ENCODE measurements at regions not wholly inside any gene's neighbourhood (a gene's known extent, or its start where the extent isn't known, plus 50 kb on each side); places are given as distances from the start of the nearest gene placed in this dataset.

DNA sequence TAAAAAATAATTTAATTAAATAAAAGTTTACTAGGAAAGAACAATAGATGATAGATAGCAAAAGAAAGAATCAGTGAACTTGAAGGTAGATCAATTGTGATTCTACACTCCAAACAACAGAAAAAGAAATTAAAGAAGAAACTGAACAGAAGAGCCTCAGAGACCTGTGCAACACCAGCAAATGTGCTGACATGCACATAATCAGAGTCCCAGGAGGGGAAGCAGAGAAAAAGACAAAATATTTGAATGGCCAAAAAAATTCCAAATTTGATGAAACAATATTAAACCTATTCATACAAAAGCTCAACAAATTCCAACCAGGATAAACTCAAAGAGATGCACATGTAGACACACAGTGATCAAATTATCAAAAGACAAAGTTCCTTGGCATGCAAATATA, 267.5 kb upstream of the OPRM1 start:
- Histone ChIP-seq H3K27ac (ENCODE audit: low read depth, low read length) (no peak overlapping the region), H2BK20ac (ENCODE audit: low read length) (no peak overlapping the region), H2AFZ (ENCODE audit: low read length) (no peak overlapping the region), H4K20me1 (replicated peaks in 1 of 2; ENCODE audit: control insufficient read depth in 1 of 2, insufficient read depth in 2 of 2, low read length in 2 of 2) (no peaks in the 10 kb centered on the region), H3K36me3 (ENCODE audit: control insufficient read depth in 2 of 4, insufficient read depth in 4 of 4, low read length in 3 of 4) (no peaks in the 10 kb centered on the region), H3K23ac (ENCODE audit: insufficient read length) (no peak overlapping the region), H3K4me2 (ENCODE audit: insufficient read depth in 1 of 2, low read depth in 2 of 2, low read length in 2 of 2) (no peak overlapping the region), H2BK12ac (ENCODE audit: low read depth, low read length) (no peak overlapping the region), H2BK120ac (replicated peaks; ENCODE audit: low read depth, low read length) (no peak overlapping the region), H3K4me1 (replicated peaks in 1 of 4; ENCODE audit: control insufficient read depth in 3 of 4, insufficient read depth in 4 of 4, low read length in 3 of 4) (peaks cover 0 to 4% (median 0%) of the 10 kb centered on the region in 4 experiments; a peak in 1 of 7 replicates), H2BK5ac (ENCODE audit: low read depth, low read length) (no peak overlapping the region), H3K56ac (replicated peaks; ENCODE audit: insufficient read length, low read depth, low read length) (no peak overlapping the region), H3K18ac (ENCODE audit: extremely low read depth, low read length) (no peak overlapping the region), H3K9me3 (ENCODE audit: insufficient read depth in 2 of 2, low read depth in 1 of 2, low read length in 1 of 2) (no peaks in the 10 kb centered on the region), H3K4me3 (ENCODE audit: extremely low read depth in 1 of 4, insufficient read depth in 2 of 4, low read depth in 3 of 4, low read length in 4 of 4) (no peak overlapping the region), H4K8ac (ENCODE audit: extremely low read depth, insufficient read depth, low read length) (no peak overlapping the region), H3K27me3 (replicated peaks in 1 of 4; ENCODE audit: control insufficient read depth in 3 of 4, extremely low read depth in 1 of 4, insufficient read depth in 3 of 4, low read length in 3 of 4) (no peaks in the 10 kb centered on the region), H4K91ac (replicated peaks; ENCODE audit: insufficient read length, low read length) (no peak overlapping the region), H3K79me2 (ENCODE audit: control insufficient read depth in 1 of 2, insufficient read depth in 2 of 2, low read length in 2 of 2) (no peaks in the 10 kb centered on the region), H3K79me1 (ENCODE audit: low read depth, low read length) (no peaks in the 10 kb centered on the region), H3K14ac (ENCODE audit: insufficient read length) (no peak overlapping the region), H2AK5ac (ENCODE audit: low read depth, low read length) (no peak overlapping the region), H2BK15ac (ENCODE audit: low read length) (no peak overlapping the region), H3K4ac (replicated peaks; ENCODE audit: insufficient read length, low read depth, low read length) (no peak overlapping the region), H4K5ac (ENCODE audit: insufficient read length, low read depth, low read length) (no peak overlapping the region), H3K23me2 (ENCODE audit: low read depth, low read length) (no peaks in the 10 kb centered on the region), H3K9ac (replicated peaks in 1 of 4; ENCODE audit: extremely low read depth in 1 of 4, low read depth in 3 of 4, low read length in 3 of 4) (no peak overlapping the region)
- FAIRE-seq (no peak), DNase-seq (ENCODE audit: low read depth in 1 of 2, low spot score in 2 of 2) (no peak)
- ChIA-PET CTCF (ENCODE audit: partially characterized antibody) (interaction anchor here (0.9 to 1.4 kb wide), 3 partner anchors 10 to 43 kb away, joined by 3 to 7 read pairs (median 3); no protein-coding TSS in a partner anchor), POLR2A (ENCODE audit: partially characterized antibody) (no interaction called here)
- TF ChIP-seq SP1 (IDR thresholded peaks at IDR 0.05; ENCODE audit: low read depth, low read length), result no peak
- TF ChIP-seq CBX8 (IDR thresholded peaks at IDR 0.05; ENCODE audit: borderline replicate concordance, low read depth, low read length), result no peak
- TF ChIP-seq MAFK (IDR thresholded peaks at IDR 0.05; ENCODE audit: low read depth, low read length), result no peak
